ENCODE measurements at regions not wholly inside any gene's neighbourhood (a gene's known extent, or its start where the extent isn't known, plus 50 kb on each side); places are given as distances from the start of the nearest gene placed in this dataset.

DNA sequence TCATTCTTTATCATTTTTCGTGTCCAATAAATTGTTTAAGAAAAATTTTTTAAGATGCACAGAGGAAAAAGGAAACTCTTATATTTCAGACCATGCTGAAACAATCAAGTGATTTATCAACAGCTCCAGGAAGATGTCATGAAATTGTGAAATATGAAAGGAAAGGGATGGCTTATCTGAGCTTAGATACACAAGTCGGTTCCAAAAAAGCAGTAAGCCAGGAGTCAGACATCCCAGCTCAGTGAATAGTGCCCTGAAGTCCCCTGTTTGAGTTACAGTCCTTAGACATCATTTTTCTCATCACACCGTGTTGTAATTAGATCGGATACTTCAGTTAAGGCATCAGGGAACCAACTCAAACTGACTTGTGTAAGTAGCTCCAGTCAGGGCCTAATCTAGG, 91.0 kb upstream of the SSTR4 start:
- TF ChIP-seq POLR2A (IDR thresholded peaks at IDR 0.05; ENCODE audit: low read depth, low read length) (no peak), POLR2AphosphoS5 (IDR thresholded peaks at IDR 0.05; ENCODE audit: low read depth, low read length) (no peak)

Measured in GM12892 (cell line).